8988T (cell line): ENCODE measurements at regions not wholly inside any gene's neighbourhood (a gene's known extent, or its start where the extent isn't known, plus 50 kb on each side); places are given as distances from the start of the nearest gene placed in this dataset.
"Not testable (repeated sequence)": the region's sequence is repeated elsewhere in the genome, so short reads cannot be mapped to it uniquely, and the experiment has no call there.

Experiments
- DNase-seq: peaks from one replicate; pipeline ENCODE4 v3.0.0; 2011

DNA sequence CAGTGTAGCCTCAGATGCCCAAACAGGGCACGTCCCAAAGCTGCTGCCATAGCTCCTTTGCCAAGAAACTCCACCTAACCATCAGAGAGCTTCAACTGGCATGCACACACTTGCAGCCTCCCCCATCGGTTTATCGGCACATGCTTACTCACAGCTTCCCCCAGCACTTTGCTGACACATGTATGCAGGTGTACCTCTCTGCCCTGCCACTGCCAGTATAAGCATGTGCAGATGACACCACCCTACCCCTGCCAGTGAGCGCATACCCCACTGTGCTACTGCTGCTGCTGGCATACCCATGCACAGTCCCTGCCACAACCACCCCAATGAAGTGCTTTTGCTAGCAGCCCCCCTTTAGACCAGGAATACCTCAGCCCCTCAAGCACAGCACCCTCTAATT, 1231.0 kb downstream of the DSC3 start:
- no peak for DNase-seq

DNA sequence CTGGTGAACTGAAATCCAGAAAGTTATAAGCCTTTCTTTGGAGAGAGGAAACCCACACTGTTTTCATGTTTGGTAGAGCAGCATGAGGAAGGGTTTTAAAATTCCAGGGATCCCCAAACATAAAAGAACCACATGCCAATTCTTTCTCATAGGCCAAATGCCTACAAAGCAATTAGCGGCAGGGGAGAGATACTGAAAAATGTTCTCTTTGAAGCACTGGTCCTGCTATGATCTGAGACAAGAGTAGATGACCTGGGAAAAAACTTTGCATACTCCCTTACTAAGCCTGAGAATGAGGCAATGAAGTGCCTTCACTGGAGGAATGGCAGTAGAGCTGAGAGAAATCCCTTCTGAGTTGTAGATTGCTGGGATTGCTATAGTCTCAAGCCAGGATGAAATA, 1261.7 kb downstream of the DSC3 start:
- no peak for DNase-seq

- no peak for DNase-seq
Observed at GRCh38 chr18:29779096-29779495, 1263.4 kb downstream of the DSC3 start.

- no peak for DNase-seq
Observed at GRCh38 chr18:29753379-29753778, 1289.2 kb downstream of the DSC3 start.

GRCh38 chr18:29749704-29750103, 1292.8 kb downstream of the DSC3 start:
- no peak for DNase-seq

GRCh38 chr18:29741461-29741860, 1301.1 kb downstream of the DSC3 start:
- no peak for DNase-seq

DNA sequence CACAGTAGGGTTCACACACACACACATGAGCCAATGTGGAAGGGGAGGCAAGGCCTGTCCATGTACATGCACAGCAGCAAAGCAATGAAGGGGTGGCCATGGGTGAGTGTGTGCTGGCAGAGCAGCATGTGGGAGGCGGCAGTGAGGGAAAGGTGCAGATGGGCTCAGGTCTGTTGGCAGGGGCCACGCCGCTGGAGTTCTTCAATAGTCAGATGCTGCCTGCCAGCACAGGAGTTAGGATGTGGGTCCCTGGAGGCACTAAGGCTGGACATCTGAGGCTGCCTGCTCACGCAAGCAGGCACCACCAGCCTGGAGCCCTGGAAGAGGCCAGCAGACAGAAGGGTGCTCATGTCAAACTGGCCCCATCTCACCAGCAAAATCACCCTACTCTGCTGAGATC, 1304.9 kb downstream of the DSC3 start:
- no peak for DNase-seq

DNA sequence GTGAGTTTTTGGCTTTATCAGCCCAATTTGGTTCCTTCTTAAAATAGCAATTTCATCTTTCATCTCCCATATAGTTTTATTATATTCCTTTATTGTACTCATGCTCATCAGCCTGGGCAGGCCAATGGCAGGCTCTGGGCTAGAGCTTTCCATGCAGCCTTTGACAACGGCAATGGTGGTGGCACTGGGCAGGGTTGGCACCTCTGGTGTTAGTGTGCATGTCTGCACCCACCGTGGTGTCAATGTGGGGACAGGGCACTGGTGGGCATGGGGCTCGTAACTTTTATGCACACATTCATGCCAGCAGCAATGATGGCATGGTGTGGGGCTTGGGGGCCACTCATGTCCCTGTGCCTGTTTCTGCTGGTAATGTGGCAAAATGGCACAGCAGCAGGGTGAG, 1305.4 kb downstream of the DSC3 start:
- DNase-seq = no peak

DNA sequence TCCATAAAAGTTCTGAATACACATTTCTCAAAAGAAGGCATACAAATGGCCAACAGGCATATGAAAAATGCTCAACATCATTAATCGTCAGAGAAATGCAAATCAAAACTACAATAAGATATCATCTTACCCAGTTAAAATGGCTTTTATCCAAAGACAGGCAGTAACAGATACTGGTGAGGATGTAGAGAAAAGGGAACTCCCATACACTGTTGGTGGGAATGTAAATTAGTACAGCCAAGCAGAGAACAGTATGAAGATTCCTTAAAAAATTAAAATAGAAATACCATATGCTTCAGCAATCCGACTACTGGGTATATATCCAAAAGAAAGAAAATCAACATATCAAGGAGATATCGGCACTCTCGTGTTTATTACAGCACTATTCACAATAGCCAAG, 1312.5 kb downstream of the DSC3 start:
- DNase-seq = no peak

DNA sequence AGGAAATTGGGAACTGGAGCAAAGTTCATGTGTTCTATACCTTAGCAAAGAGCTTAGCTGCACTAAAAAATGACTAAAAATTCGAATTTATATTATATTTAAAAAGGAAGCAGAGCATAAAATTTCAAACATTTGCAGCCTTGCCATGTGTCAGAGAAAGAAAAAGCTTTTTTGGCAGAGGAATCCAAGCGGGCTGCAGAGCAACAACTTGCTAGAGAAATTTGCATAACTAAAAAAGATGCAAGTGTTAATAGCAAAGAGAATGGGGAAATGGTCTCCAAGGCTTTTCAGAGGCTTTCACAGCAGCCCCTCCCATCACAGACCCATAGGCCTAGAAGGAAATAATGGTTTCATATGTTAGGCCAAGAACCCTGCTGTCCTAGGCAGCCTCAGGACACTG, 1315.9 kb downstream of the DSC3 start:
- DNase-seq = no peak

GRCh38 chr18:29723486-29723885, 1319.1 kb downstream of the DSC3 start:
- not testable (repeated sequence) for DNase-seq

DNA sequence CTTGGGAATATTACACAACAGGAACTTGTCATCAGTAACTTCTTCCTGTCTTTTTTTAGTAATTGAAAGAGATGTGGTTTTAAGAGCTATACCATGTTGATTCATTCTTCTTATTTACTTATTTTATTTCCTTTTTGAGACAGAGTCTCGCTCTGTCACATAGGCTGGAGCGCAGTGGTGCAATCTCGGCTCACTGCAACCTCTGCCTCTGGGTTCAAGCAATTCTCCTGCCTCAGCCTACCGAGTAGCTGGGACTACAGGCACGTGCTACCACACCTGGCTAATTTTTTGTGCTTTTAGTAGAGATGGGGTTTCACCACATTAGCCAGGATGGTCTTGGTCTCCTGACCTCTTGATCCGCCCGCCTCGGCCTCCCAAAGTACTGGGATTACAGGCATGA, 1326.6 kb downstream of the DSC3 start:
- not testable (repeated sequence) for DNase-seq

DNA sequence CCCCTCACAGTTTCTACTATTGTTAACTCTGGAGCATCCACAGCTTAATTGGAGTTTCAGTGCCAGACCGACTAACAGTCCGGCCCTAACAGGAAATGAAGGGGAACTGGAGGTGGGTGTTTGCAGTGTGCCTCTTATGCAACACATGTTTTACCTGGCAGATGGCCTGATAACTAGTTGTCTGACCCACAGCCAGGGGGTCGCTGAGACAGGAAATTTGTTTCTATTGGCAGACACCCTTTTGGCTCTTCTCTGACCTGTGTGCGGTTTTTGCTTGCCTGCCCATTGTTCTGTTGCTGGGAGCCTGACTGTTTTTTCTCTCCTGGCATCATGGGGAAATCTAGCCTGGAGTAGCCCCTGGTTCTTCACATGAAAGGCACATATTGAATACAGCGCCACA, 1329.8 kb downstream of the DSC3 start:
- DNase-seq = no peak

DNA sequence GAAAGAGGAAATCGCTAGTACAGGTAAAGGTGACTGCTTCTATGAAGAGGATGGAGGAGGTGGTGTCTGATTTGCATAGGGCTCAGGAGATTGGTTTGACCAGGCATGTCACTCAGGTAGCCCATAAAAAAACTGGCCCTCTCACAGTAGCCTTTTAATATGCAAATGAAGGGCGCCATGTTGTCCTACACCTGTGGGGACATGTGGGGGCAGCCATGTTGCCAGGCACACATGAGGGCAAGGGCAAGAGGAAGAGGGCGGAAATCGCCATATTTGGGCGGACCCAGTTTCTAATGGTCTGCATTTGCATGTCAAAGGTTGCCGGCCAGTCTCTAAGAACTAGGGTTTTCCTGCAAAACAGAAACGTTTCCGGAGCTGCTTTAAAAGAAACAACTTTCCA, 1330.6 kb downstream of the DSC3 start:
- no peak for DNase-seq

DNA sequence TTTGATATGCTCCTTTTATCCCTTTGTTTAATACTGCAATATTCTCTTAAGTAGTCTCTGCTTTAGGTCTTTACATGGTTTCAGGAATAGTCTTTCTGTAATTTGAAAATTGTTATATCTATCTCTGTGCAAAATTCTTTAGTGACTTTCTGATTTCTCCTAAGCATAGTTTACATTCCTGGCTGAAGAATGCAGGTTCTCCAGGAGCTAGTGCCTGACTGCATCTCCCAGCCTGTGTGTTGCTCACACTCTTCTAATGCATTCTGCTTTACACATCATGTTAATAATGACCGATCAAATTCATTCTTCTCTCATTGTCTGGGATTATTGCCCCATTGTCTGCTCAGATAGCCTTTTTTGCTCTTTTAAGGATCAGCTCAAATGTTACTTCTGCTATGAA, 1349.2 kb downstream of the DSC3 start:
- no peak for DNase-seq

DNA sequence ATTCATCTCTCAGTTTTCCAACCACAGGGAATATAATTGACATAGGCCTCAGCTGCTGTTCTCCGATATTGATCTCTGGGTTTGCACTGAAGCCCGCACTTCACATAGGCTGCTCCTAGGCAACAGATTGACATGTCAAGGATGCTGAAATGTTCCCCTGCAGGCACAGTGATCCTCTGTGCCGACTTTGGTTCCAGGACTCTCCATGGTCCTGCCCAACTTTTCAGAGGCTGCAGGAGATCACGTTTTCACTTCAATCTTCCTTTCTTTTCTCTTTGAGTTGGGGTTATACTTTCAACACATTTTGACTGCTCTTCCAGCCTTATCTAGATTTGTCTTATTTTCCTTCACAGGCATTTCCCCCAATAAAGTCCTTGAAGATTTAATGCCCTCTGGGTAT, 1361.0 kb downstream of the DSC3 start:
- no peak for DNase-seq

GRCh38 chr18:29664278-29665036, 1378.1 kb downstream of the DSC3 start:
- DNase-seq = no peak

GRCh38 chr18:29661924-29662323, 1380.6 kb downstream of the DSC3 start:
- no peak for DNase-seq

DNA sequence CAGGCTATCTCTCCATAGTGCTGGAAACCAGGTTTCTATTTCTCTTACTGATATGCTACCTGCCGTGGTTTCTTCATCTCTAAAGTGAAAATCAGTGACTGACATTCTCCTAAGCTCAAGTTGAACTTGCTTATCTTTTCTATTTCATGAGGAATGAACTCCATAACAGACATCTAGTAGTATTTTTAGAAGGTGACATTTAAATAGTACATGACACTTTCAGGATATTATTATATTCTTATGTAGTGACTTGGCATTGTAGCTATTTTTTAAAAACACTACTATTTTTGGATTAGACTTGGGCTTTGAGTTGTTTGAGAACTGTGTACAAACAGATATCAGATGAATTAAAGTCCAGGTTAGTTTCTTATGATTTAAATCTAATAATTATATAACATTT, 1381.8 kb downstream of the DSC3 start:
- DNase-seq = no peak

GRCh38 chr18:29653671-29654215, 1388.8 kb downstream of the DSC3 start:
- DNase-seq = no peak

DNA sequence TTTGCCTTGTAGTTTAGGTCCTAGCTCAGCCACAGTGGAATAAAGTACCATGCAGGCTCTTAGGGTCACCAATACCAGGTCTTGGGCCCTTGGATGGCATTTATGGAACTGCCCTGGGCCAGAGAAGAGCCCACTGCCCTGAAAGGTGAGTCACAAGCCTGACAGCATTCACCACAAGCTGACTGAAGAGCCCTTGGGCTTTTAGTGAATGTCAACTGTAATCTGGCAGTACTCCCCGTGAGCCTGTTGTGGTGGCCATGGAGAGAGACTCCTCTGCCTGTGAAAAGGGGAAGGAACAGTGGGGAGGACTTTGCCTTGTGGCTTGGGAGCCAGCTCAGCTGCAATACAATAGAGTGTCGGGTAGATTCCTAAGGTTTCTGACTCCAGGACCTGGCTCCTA, 1389.7 kb downstream of the DSC3 start:
- DNase-seq = no peak

GRCh38 chr18:29651122-29651680, 1391.3 kb downstream of the DSC3 start:
- no peak for DNase-seq

GRCh38 chr18:29648891-29649290, 1393.7 kb downstream of the DSC3 start:
- DNase-seq = no peak

DNA sequence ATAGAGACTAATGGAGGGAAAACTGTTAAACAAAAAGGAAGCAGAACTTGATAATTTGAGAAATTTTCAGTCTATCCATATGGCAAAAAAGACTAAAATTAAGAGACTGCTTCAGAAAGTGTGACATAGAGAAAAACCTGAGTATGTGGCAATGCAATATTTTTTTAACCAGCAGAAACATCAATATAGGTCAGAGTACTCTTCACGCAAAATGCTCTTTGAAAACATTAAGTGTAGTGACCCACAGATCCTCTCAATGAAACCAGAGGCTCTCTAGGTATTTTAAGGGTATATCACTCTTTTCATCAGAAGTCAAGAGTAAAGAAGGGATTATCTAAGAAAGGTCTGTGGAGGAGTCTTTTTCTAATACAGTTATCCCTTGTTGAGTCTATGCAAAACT, 1394.8 kb downstream of the DSC3 start:
- DNase-seq = no peak

GRCh38 chr18:29644276-29644675, 1398.3 kb downstream of the DSC3 start:
- DNase-seq = no peak
